GM21381 (cell line): ENCODE measurements at regions not wholly inside any gene's neighbourhood (a gene's known extent, or its start where the extent isn't known, plus 50 kb on each side); places are given as distances from the start of the nearest gene placed in this dataset.

Experiments
- ATAC-seq: cut with Tn5 transposase; IDR thresholded peaks from one replicate; pipeline ENCODE4 v1.9.1; 2021; ENCODE audit warnings: mild to moderate bottlenecking, moderate library complexity; ENCODE audit not compliant: unreplicated experiment

- no peak for ATAC-seq
These were observed 443.4 kb upstream of the PRMT6 start for GRCh38 chr1:106613068-106613467.

- no peak for ATAC-seq
These were observed 442.6 kb upstream of the PRMT6 start for GRCh38 chr1:106613861-106614260.

GRCh38 chr1:106615473-106615872, 441.0 kb upstream of the PRMT6 start:
- ATAC-seq: no peak

GRCh38 chr1:106619080-106619826, 437.2 kb upstream of the PRMT6 start:
- ATAC-seq: no peak

DNA sequence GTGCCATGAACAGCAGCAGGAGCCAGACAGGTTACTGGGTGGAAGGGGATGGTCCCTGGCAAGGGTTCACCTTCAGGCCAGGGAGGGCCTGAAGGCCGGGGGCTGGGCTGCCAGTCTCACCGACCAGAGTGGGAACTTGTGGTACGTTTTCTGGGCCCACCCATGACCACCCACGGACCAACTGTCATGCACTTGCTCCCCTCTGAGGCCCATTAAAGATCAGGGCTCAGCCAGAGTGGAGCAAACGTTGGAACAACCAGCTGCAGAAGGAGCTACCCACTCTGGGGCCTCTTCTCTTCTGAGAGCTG, 436.7 kb upstream of the PRMT6 start:
- no peak for ATAC-seq

DNA sequence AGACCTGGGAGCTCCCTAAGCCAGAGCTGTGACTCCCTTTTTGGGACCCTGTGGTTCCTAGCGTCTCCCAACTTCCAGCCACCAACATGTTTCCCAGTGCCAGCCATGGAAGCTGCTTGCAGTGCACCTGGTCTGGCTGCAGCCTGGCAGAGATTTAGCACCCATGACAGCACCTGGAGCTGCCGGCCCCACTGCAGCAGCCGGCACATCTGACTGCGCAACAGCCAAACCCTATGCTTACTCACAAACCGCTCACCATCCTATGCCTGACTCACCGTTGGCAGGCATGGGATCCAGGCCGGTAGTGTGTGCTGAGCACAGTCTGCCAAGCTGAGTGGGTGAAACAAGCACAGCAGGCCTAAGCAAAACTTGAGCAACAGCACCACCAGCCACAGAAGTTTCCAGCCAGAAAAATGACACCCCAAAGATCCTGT, 435.9 kb upstream of the PRMT6 start:
- ATAC-seq: no peak

- no peak for ATAC-seq
These were observed 434.6 kb upstream of the PRMT6 start for GRCh38 chr1:106621853-106622252.

DNA sequence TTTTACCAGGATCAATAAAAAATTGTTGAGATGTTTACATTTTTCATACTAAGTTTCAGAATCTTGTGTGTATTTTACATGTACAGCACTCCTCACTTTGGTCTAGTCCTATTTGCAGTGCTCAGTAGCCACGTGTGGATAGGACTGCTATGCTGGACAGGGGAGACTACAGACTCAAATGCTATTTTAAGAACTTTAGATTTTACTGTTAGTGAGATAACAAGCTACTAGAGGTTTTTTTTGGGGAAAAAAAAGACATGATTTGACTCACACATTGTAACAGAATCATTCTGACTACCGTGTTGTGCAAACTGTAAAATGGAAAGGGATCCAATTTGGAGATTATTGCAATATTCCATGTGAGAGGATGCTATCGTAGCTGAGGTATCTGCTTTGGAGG, 418.9 kb upstream of the PRMT6 start:
- no peak for ATAC-seq

GRCh38 chr1:106646261-106646784, 410.2 kb upstream of the PRMT6 start:
- ATAC-seq: no peak

GRCh38 chr1:106646816-106647215, 409.7 kb upstream of the PRMT6 start:
- ATAC-seq: no peak

- no peak for ATAC-seq
These were observed 405.3 kb upstream of the PRMT6 start for GRCh38 chr1:106651028-106651762.

DNA sequence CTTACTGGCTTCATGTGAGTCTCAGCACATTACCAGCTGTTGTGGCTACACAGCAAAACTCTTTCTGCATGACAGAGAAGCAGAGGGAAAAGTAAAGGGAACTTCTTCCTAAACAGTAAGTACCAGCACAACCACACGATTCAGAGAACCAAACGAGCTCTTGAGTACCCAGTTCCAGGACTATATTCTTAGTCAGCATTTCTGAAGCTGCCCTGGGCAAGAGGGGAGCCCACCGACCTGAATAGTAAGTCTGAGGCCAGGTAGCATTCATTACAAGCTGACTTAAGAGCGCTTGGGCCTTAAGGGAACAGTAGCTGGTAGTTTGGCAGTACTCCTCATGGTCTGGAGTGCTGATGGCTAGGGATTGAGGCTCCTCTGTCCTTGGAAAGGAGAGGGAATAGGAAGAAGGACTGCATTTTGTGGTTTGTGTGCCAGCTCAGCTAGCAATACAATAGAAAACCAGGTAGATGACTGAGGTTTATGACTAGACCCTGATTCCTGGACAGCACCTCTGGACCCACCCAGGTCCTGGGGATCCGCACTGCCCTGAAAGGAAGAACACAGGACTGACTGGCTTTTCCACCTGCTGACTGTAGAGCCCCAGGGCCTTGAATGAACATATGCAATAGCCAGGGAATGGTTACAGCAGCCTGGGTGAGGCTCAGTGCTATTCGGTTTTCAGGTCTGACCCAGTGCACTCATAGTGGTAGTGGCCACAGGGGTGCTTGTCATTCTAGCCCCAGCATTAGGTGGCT, 396.8 kb upstream of the PRMT6 start:
- no peak for ATAC-seq

DNA sequence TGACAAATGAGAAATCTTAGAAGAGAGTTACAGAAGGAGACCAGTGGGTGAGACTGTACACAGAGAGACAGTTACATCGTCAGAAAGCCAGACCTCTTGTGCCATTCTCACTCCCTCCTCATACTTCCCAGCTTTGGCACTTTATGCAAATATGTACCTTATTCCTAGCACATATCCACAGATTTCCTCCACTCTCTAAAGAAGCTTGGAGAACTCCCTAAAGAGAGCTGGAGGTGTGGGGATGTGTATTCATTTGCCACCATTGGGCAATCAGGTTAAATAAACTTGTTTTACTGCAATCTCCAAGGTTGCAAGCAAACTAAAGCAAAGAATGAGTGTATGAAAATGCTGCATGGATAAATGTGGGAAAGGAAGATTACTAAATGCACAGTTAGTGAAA, 380.9 kb upstream of the PRMT6 start:
- ATAC-seq: no peak

DNA sequence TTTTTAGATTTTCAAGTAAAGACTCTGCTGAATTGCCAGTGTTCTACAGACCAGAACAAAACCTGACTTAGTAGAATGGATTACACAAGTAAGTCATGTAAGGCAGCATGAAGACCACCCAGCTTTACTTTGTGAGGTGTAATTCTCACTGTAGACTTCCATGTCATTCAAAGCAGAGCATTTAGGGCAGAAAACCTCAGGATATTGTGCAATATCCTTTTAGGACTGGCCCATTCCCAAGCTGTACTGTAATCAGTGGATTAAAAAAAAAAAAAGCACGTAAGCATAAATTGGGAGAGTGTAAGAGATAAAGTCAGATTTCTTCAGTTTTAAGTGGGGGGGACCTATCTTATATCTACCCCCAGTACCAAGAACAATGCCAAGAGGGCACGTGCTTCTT, 380.5 kb upstream of the PRMT6 start:
- no peak for ATAC-seq

DNA sequence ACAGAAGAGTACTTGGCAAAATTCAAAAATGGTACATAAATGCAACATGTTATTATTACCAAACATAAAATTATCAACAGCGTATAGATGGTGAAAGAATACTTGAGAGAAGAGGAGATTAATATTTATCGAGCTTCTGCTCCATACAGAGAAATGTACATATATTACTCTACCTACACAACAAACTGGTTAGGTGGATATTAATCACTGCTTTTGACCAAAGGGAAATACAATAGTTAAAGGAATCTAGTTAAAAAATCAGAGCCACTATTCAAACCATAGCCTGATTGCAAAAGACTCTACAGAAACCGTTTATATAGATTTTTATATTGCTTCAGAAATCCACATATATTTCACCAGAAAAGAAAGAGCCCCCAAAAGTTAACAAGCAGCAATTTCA, 379.3 kb upstream of the PRMT6 start:
- no peak for ATAC-seq

DNA sequence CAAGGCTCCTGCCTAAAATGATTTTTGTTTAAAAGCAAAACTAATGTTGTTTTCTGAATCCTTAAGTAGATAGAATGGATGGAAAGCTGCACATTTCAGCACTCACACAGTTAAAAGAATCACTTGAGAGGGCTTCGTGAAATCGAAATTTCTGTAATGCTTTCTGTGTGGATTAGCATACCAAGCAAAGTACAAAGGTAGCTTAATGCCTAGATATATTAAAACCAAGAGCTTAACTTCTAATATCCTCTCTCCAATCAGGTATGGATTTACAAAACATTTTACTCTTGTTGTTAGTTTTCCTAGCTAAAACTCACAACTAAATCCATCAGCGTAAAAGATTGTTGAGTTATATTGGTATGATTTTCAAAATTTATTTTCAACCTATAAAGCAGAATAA, 378.8 kb upstream of the PRMT6 start:
- ATAC-seq: no peak

DNA sequence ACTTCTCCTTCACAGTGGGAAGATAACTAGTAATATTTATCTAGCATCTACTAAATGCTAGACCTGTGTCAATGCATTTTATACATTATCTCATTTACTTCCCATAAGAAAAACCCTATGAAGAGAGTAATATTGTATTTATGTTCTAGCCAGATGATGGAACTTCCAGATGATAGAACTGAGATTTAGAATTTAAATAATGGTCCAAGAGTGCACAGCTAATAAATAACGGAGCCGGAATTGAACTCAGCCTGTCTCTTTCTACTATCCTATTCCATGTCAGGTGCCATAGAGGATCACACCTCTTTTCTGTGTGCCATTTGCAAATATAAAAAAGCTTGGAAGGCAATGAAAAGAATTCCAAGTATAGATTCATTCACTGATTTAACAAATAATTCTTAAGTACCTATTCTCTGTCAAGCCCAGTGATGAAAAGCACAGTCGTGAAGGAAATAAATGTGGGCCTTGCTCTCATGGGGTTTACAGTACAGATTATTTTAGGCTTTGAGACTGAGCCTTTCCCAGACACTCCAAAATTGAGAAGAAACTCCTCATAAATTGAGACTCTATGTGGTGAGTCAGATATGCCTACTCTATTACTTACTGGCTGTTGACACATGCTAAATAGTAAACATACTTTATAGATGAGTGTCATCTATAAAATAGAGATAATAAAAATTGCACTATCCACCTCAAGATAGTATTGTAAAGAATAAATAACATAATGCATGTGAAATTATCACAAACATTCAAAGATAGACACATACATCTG, 378.0 kb upstream of the PRMT6 start:
- no peak for ATAC-seq

GRCh38 chr1:106680216-106680615, 376.3 kb upstream of the PRMT6 start:
- ATAC-seq: no peak

DNA sequence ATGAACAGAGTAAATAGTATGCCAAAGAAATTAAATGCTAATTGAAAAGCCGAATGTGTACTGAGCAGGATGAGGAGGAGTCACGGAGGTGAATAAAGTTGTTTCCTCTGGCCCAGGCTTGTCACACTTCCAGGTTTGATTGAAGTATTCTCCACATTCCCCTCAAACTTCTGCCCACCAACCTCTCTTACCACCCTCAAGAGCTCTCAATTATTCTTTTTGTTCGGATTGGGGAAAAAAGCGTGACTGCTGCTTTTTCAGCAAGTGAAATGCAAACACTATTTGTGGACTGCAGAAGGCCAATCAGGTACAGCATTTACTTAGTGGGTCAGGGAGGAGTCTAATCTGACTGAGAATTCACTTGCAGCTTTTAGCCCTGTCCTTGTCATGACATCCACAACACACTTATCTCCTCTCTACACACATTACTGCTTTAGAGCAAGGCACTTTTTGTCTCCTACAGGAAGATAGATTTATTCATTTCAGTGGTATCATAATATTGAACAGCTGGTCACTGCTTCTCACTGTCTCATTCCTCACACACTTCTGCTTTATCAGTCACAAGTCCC, 375.6 kb upstream of the PRMT6 start:
- ATAC-seq: no peak

DNA sequence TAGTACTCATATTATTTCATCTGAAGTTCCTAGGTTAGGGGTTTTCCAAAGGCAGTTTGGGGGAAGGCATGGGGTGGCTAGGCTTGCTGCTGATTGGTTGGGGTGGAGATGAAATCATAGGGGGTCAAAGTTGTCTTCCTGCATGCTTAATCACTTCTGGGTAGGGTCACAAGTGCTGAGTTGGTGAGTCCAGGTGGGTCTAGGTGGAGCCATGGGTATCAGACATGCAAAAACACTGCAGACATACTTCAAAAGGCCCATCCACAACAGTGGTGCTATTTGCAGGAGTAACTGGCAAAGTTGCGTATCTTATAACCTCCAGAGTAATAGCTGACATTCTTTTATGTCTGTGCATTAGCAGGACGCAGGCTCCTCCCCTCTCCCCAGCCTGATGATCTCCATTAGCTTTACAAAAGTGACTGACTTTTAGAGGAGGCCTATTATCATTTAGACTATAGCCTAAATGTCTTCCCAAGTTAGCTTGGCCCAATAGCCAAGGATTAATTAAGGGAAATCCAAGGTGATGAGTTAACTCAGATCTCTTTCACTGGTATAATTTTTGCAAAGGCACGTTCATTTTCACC, 374.4 kb upstream of the PRMT6 start:
- no peak for ATAC-seq
